Suprapubic skin (tissue), 4 donors: ENCODE measurements at regions not wholly inside any gene's neighbourhood (a gene's known extent, or its start where the extent isn't known, plus 50 kb on each side); places are given as distances from the start of the nearest gene placed in this dataset.

Experiments
- EP300 ChIP-seq: sonication (generic); formaldehyde crosslinking; IDR thresholded peaks from one replicate; pipeline ENCODE4 v1.6.1; 2017; ENCODE audit warnings: antibody characterized with exemption
- POLR2A ChIP-seq, 2 donors: fragments of 450-650 bp; IDR thresholded peaks; one replicate each; pipeline ENCODE4 v1.6.1; 2017; ENCODE audit warnings: antibody characterized with exemption in 2 of 2, mild to moderate bottlenecking in 2 of 2, moderate library complexity in 2 of 2
- POLR2AphosphoS5 ChIP-seq, 3 donors: sonication (generic); formaldehyde crosslinking; IDR thresholded peaks; one replicate each; pipeline ENCODE4 v1.6.1; 2017; ENCODE audit warnings: antibody characterized with exemption in 3 of 3
- TF ChIP-seq, protein P1 (sequence below), 2 donors: fragments of 200-600 bp in 1 of 2; fragments of 450-650 bp in 1 of 2; sonication (generic) in 1 of 2; IDR thresholded peaks; one replicate each; pipeline ENCODE4 v1.5.1; 2016 to 2019; ENCODE audit warnings: antibody characterized with exemption in 2 of 2, mild to moderate bottlenecking in 1 of 2, moderate library complexity in 1 of 2

DNA sequence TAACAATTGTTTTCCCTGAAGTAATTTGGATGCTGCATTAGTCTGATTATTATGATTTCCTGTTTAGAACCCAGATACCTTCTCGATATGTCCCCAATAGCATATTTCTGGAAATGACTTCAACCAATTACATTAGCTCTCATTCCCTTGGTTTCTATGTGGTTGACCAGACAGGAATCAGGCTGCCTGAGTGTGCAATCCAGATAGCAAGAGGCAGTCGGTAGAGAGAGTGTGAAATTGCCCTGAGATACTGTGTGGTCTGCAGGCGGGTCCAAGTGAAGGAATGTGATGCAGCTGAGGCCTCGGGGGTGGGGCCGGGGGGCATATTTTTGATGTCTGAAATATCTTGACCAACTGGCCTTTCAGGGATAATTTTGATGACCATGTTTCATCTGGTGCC, 143.9 kb upstream of the ITGA6 start:
- TF ChIP-seq EP300 (no peak), POLR2A (IDR thresholded peaks at IDR 0.05) (no peak), POLR2AphosphoS5 (IDR thresholded peaks at IDR 0.05) (no peak)
- TF ChIP-seq, protein P1, sequence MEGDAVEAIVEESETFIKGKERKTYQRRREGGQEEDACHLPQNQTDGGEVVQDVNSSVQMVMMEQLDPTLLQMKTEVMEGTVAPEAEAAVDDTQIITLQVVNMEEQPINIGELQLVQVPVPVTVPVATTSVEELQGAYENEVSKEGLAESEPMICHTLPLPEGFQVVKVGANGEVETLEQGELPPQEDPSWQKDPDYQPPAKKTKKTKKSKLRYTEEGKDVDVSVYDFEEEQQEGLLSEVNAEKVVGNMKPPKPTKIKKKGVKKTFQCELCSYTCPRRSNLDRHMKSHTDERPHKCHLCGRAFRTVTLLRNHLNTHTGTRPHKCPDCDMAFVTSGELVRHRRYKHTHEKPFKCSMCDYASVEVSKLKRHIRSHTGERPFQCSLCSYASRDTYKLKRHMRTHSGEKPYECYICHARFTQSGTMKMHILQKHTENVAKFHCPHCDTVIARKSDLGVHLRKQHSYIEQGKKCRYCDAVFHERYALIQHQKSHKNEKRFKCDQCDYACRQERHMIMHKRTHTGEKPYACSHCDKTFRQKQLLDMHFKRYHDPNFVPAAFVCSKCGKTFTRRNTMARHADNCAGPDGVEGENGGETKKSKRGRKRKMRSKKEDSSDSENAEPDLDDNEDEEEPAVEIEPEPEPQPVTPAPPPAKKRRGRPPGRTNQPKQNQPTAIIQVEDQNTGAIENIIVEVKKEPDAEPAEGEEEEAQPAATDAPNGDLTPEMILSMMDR (IDR thresholded peaks at IDR 0.05): no peak
